ENCODE measurements at regions not wholly inside any gene's neighbourhood (a gene's known extent, or its start where the extent isn't known, plus 50 kb on each side); places are given as distances from the start of the nearest gene placed in this dataset.
"Not testable (repeated sequence)": the region's sequence is repeated elsewhere in the genome, so short reads cannot be mapped to it uniquely, and the experiment has no call there.

GRCh38 chr1:192888574-192888973, 79.7 kb downstream of the RGS2 start:
- no peak overlapping the region for H3K4me3 ChIP-seq (ENCODE audit: low read depth, low read length)
- TF ChIP-seq, protein P1, sequence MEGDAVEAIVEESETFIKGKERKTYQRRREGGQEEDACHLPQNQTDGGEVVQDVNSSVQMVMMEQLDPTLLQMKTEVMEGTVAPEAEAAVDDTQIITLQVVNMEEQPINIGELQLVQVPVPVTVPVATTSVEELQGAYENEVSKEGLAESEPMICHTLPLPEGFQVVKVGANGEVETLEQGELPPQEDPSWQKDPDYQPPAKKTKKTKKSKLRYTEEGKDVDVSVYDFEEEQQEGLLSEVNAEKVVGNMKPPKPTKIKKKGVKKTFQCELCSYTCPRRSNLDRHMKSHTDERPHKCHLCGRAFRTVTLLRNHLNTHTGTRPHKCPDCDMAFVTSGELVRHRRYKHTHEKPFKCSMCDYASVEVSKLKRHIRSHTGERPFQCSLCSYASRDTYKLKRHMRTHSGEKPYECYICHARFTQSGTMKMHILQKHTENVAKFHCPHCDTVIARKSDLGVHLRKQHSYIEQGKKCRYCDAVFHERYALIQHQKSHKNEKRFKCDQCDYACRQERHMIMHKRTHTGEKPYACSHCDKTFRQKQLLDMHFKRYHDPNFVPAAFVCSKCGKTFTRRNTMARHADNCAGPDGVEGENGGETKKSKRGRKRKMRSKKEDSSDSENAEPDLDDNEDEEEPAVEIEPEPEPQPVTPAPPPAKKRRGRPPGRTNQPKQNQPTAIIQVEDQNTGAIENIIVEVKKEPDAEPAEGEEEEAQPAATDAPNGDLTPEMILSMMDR (IDR thresholded peaks at IDR 0.05; ENCODE audit: insufficient read depth, low read depth, low read length, missing control alignments) = no peak
- DNase-seq (ENCODE audit: low read depth) = no peak

- TF ChIP-seq, protein P1 (IDR thresholded peaks at IDR 0.05; ENCODE audit: insufficient read depth, low read depth, low read length, missing control alignments) = no peak
- no peak for DNase-seq (ENCODE audit: low read depth)
- no peak overlapping the region for H3K4me3 ChIP-seq (ENCODE audit: low read depth, low read length)
Measured at GRCh38 chr1:192889082-192889481, 80.2 kb downstream of the RGS2 start.

DNA sequence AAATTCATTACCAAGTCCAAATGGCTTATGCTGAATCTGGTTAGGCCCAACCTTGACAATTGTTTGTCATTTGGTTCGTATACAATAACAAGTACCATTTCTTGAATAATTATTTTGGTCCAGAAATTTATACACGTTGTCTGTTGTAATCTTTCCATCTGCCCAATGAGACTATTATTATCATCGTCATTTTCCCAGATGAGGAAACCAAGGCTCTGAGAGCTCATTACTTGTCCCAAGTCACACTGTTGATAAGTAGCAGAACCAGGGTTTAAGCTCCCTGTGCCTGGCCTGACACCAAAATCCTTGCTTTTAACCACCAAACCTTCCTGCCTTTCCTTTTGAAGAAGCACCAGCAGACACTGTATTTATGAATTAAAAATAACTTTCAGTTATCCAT, 81.3 kb downstream of the RGS2 start:
- TF ChIP-seq, protein P1 (IDR thresholded peaks at IDR 0.05; ENCODE audit: insufficient read depth, low read depth, low read length, missing control alignments) = no peak

GRCh38 chr1:192892934-192893333, 84.1 kb downstream of the RGS2 start:
- no peak overlapping the region for H3K4me3 ChIP-seq (ENCODE audit: low read depth, low read length)
- TF ChIP-seq, protein P1 (IDR thresholded peaks at IDR 0.05; ENCODE audit: insufficient read depth, low read depth, low read length, missing control alignments) = no peak
- DNase-seq (ENCODE audit: low read depth) = no peak

More for the DNA sequence above, 81.3 kb downstream of the RGS2 start:
- no peak overlapping the region for H3K4me3 ChIP-seq (ENCODE audit: low read depth, low read length)
- no peak for DNase-seq (ENCODE audit: low read depth)

DNA sequence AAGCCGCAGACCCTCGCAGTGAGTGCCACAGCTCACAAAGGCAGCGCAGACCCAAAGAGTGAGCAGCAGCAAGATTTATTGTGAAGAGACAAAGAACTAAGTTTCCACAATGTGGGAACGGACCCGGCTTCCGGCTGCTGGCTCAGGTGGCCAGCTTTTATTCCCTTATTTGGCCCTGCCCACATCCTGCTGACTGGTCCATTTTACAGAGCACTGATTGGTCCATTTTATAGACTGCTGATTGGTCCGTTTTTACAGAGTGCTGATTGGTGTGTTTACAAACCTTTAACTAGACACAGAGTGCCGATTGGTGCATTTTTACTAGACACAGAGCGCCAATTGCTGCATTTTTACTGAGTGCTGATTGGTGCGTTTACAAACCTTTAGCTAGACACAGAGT, 86.6 kb downstream of the RGS2 start:
- not testable (repeated sequence) for H3K4me3 ChIP-seq (ENCODE audit: low read depth, low read length); DNase-seq (ENCODE audit: low read depth)

GRCh38 chr1:192896376-192896775, 87.5 kb downstream of the RGS2 start:
- TF ChIP-seq, protein P1 (IDR thresholded peaks at IDR 0.05; ENCODE audit: insufficient read depth, low read depth, low read length, missing control alignments) = no peak
- H3K4me3 ChIP-seq (ENCODE audit: low read depth, low read length) = no peak overlapping the region
- DNase-seq (ENCODE audit: low read depth) = no peak

DNA sequence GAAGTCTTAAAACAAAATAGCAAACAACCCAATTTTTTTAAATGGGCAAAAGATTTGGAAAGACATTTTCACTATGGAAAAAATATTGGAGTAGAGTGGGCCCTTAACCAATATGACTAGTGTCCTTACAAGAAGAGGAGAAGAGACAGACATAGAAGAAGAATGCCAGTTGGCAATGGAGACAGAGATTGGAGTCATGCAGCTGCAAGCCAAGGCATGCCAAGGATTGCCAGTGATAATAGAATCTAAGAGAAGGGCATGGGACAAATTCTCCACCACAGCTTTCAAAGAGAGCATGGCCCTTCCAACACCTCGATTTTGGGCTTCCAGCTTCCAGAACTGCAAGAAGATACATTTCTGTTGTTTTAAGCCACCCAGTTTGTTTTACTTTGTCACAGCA, 92.7 kb downstream of the RGS2 start:
- TF ChIP-seq, protein P1 (IDR thresholded peaks at IDR 0.05; ENCODE audit: insufficient read depth, low read depth, low read length, missing control alignments) = no peak
- H3K4me3 ChIP-seq (ENCODE audit: low read depth, low read length) = no peak overlapping the region
- DNase-seq (ENCODE audit: low read depth) = no peak

Data from GM12865 (cell line).